ENCODE measurements at regions not wholly inside any gene's neighbourhood (a gene's known extent, or its start where the extent isn't known, plus 50 kb on each side); places are given as distances from the start of the nearest gene placed in this dataset.

DNA sequence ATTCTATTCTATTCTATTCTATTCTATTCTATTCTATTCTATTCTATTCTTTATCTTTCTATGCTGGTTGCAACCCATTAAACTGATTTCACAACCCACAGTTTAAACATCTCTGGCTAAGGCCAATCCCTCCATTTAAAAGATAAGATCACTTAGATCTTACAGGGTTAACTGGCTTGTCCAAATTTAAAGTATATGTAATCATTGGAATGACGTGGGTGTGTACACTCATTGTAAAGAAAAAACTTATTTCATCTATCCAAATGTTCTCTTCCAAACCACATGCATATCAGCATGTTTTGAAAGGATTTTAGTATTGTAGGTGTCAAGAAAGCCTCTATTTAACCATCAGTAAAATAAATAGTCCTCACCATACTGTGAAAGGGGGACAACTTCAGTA lies 299.6 kb upstream of the RUNX1 start:
- TF ChIP-seq, protein P1, sequence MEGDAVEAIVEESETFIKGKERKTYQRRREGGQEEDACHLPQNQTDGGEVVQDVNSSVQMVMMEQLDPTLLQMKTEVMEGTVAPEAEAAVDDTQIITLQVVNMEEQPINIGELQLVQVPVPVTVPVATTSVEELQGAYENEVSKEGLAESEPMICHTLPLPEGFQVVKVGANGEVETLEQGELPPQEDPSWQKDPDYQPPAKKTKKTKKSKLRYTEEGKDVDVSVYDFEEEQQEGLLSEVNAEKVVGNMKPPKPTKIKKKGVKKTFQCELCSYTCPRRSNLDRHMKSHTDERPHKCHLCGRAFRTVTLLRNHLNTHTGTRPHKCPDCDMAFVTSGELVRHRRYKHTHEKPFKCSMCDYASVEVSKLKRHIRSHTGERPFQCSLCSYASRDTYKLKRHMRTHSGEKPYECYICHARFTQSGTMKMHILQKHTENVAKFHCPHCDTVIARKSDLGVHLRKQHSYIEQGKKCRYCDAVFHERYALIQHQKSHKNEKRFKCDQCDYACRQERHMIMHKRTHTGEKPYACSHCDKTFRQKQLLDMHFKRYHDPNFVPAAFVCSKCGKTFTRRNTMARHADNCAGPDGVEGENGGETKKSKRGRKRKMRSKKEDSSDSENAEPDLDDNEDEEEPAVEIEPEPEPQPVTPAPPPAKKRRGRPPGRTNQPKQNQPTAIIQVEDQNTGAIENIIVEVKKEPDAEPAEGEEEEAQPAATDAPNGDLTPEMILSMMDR (IDR thresholded peaks at IDR 0.05): no peak
- no peak for TF ChIP-seq POLR2A (IDR thresholded peaks at IDR 0.05)
